HG02571 (cell line): ENCODE measurements at regions not wholly inside any gene's neighbourhood (a gene's known extent, or its start where the extent isn't known, plus 50 kb on each side); places are given as distances from the start of the nearest gene placed in this dataset.

Experiments used
- ATAC-seq: cut with Tn5 transposase; IDR thresholded peaks from one replicate; pipeline ENCODE4 v1.9.1; 2021; ENCODE audit warnings: mild to moderate bottlenecking, moderate library complexity; ENCODE audit not compliant: unreplicated experiment

DNA sequence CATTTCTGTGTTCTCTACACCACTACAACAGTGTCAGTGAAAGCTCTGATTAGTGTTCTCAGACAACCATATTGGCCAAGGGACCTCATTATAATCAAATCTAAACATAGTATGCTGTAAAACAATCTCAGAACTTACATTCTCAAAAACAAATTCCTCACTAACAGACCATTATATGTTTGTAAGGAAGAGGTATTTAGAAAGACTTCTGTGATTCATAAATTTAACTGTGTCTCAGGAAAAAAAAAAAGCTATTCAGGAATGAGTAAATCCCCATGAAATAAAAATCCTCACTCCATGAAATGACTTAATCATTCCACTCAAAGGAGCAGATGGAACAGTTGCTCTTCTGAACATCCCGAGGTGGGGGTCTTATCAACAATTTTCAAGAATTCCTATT is 413.0 kb downstream of the CDH2 start:
- no peak for ATAC-seq

DNA sequence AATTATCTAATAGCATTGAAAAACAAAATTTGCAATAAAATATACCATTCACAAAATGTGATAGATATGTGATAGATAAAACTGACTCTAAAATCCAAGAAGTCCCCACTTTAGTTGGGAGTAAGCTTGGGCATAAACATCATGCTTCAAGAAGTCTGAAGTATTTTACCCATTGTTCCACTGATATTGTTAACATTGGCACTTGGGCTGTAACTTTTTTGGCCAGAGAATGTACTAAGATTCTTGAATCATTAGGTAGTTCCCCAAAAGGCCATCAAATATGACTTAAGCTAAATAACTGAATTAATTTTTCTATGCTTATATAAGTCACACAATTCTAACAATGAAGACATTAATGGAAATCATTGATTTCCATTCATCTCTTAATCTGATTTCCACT is 413.6 kb downstream of the CDH2 start:
- ATAC-seq, result no peak

DNA sequence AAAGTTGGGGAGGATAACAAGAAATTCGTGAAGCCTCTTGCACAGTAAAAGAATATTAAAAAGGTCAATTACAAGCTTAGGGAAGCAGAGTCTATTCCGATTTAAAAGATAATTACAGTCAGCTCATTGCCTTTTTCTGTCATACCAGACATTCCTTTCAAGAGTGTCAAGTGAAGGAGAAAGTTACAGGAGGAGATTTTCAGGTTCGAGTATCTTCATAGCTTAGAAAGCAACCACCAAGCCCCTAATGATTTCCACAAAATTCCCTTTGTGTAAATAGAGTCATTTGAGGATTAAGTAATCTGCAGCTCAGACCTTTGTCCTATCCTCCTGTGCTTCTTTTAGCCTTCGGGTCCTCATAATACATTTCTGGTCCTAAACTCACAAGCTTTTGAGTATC is 414.9 kb downstream of the CDH2 start:
- ATAC-seq, result no peak

DNA sequence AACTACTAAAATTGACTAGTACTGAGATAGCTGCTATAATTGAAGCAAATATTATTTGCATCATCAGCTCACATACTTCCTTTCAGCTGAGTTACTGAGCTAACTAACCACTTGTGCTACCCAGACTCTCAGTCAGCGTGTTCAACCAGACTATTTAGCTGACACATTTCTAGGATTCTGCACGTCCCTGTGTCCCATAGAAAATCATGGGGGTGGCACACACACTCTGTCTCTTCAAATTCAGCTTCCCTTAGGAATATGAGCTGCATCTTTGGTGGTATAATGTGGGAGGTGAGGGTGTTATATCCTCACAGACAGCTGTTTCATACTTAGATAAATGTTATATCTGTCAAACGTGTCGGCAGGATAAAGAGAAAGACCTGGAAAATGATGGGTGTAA is 424.0 kb downstream of the CDH2 start:
- no peak for ATAC-seq

GRCh38 chr18:27750923-27751322 is 426.0 kb downstream of the CDH2 start:
- ATAC-seq, result no peak

DNA sequence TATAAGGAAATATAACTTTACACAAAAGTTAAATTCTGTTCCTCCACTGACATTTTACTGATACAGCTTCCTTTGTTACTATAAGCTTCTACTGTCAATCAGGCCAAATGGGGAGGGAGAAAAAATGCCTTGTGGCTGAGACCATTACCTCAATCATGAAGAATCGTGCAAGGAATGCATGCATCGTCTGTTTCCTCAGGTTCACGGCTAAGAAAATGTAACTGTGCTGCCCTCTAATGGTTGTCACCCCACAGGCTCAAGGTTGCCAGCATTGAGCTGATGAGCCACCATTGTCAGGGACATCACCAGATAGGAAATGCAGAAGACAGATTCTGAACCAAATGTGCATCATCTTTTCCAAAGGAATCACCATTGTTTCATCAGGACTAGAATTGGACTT is 426.9 kb downstream of the CDH2 start:
- ATAC-seq, result no peak

DNA sequence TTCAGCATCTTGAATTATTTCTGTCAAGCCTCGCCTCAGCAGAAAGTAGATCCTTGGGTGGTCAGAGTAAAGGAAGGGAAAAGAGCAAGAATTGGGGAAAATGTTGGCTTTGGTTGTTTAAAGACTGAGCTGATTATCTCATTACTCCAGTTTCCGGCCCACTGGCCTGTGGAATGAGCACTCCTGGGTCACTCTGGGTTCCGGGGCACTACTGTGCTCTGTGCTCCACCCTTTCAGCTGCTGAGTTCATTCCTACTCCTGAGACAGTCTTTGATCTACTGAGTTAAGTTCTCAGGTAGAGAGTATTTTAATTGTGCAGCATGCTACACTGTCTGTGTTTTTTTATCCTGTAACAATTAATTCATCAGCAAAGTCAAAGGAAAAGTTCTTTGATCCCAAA is 427.7 kb downstream of the CDH2 start:
- ATAC-seq, result no peak

- no peak for ATAC-seq
These were observed 430.7 kb downstream of the CDH2 start for GRCh38 chr18:27746241-27746640.

- no peak for ATAC-seq
These were observed 441.8 kb downstream of the CDH2 start for GRCh38 chr18:27735117-27735516.

GRCh38 chr18:27731211-27731610 is 445.7 kb downstream of the CDH2 start:
- ATAC-seq, result no peak

DNA sequence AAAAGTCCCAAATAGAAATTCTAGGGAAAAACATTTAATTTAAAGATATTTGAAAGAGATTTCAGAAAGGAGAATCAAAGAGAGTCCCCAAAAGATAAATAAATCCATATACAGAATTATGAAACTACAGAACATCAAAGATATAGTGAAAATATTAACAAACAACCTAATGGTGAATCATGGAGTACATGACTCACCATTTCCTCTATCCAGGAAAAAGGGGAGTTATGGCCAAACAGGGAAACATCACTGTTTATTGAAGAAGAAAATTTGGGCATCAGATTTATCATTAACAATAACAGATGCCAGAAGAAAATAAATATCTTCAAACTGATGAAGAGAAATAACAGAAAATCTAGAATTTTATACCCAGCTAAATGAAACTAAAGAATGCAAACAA is 448.3 kb downstream of the CDH2 start:
- ATAC-seq, result no peak

GRCh38 chr18:27724362-27724761 is 452.6 kb downstream of the CDH2 start:
- ATAC-seq, result no peak

DNA sequence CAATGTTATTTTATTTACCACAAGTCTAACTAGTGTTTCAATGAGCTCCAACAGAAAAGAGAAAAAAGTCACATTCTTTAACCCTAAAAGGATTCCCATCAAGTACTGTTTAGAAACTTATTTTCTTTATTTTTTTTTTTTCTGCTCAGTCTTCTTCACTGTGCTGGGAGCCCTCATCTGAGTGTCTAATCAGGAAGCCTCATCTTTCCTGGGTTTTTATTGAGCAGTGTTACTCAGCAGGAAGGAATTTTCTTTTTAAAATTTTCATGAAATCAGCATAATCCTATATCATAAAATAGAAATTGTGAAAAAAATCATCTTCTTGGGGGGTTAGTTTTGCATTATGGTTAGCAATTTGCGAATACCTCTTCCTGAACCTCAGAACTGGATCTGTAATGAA is 453.8 kb downstream of the CDH2 start:
- ATAC-seq, result no peak

DNA sequence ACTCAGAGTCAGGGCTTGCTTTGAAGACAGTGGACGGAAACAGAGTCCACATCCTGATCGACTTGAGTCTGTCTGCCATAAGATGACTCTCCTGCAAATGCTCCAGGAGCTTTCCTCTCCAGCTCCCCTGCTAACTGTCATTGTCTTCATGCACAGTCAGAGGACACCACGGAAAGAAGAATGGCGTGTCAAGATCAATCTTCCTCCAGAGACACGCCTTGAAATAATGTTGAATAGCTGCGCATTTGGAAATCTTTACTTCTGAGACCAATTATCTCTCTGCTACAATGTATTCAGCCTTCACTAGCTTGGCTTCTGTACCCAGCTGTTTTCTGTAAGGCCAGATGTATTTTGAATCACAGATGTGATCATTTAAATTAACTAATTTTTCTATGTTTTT is 457.2 kb downstream of the CDH2 start:
- ATAC-seq, result no peak

DNA sequence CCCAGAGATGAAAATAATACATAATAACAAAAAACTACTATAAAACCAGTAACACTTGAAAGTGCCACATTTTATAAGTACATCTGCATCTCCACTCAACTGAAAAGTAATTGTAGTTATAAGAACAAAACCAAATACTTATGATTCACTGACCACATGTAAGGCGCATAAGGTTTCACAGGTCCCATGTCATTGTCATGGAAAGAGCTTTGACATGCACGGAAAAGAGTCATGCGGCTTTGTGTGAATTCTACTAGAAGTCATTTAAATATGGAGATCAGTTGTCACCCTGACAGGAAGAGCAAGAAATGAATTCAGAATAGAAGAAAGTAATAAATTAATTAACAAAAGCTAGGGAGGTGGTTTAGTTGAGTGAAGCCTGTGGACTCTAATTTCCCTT is 459.1 kb downstream of the CDH2 start:
- no peak for ATAC-seq

GRCh38 chr18:27717250-27717649 is 459.7 kb downstream of the CDH2 start:
- no peak for ATAC-seq

DNA sequence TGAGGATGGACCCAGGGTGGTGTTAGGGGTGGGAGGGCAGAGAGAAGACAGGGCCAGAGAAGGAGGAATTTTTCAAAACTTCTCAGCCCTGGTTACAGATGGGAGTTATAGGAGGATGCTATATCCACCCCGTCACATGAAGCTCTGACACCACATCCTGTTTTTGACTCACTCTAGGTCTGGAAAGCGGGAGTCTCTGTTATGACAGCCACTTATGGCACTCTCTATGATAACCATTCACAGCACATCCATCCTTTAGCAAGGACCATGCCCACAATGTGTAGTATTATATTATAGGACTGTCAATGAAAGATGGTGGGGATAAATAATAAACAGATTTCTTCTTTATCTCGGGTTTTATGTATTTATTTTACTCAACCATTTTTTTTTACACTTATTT is 461.2 kb downstream of the CDH2 start:
- no peak for ATAC-seq

DNA sequence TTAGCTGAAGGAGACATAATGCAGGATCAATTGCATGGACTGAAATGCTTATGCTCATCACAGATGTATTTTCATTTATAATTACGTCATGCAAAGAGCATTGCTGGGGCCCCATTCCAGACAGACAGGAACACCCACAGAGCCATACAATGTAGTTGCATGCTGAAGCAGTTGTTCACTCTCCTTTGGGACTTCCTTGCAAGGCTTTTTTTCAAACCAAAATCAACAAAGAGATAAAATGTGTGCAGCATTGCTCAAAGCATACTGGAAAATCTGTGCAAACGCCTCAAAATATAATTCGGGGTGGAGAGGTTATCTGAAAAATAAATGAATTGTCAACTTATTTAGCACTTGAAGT is 463.2 kb downstream of the CDH2 start:
- no peak for ATAC-seq

GRCh38 chr18:27713037-27713737 is 463.7 kb downstream of the CDH2 start:
- ATAC-seq, result no peak

GRCh38 chr18:27712066-27712465 is 464.9 kb downstream of the CDH2 start:
- ATAC-seq, result no peak

- no peak for ATAC-seq
These were observed 465.5 kb downstream of the CDH2 start for GRCh38 chr18:27711382-27711781.

DNA sequence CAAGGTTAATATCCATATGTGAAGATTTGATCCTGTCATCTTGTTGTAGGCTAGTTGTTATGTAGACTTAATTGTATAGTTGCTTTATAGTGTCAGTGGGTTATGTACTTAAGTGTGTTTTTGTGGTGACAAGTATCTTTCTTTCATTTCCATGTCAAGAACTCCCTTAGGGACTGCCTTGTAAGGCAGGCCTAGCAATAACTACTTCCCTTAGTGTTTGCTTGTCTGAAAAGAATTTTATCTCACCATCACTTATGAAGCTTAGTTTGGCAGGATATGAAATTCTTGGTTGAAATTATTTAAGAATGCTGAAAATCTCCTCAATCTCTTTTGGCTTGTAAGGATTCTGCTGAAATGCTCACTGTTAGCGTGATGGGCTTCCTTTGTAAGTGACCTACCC is 467.6 kb downstream of the CDH2 start:
- ATAC-seq, result no peak

- no peak for ATAC-seq
These were observed 469.7 kb downstream of the CDH2 start for GRCh38 chr18:27707201-27707600.
